Body of pancreas (tissue), 4 donors: ENCODE measurements at regions not wholly inside any gene's neighbourhood (a gene's known extent, or its start where the extent isn't known, plus 50 kb on each side); places are given as distances from the start of the nearest gene placed in this dataset.

ENCODE experiments used
- POLR2A ChIP-seq, 3 donors: fragments of 450-650 bp; IDR thresholded peaks; one replicate each; pipeline ENCODE4 v1.6.1; 2016; ENCODE audit warnings: antibody characterized with exemption in 3 of 3, mild to moderate bottlenecking in 2 of 3
- TF ChIP-seq, protein P1 (sequence below), 7 experiments: fragments of 450-650 bp in 4 of 7; fragments of 200-600 bp in 3 of 7; sonication (generic) in 3 of 7; IDR thresholded peaks; one replicate each; pipeline ENCODE4 v1.5.1; 2016 to 2019; ENCODE audit warnings: antibody characterized with exemption in 7 of 7

DNA sequence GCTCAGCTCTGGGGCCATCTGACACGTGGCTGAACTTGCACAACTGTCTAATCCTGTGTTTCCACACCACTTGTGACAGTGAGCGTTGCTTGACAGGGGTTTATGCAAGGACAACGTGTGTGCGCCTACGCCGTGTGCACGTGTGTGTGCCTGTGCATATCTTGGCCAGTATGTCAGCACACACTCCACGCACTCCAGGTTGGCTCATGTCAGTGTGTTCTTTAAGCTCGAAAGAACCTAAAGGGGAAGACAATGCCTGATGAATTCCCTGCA, 85.6 kb upstream of the SALL3 start:
- TF ChIP-seq, protein P1, sequence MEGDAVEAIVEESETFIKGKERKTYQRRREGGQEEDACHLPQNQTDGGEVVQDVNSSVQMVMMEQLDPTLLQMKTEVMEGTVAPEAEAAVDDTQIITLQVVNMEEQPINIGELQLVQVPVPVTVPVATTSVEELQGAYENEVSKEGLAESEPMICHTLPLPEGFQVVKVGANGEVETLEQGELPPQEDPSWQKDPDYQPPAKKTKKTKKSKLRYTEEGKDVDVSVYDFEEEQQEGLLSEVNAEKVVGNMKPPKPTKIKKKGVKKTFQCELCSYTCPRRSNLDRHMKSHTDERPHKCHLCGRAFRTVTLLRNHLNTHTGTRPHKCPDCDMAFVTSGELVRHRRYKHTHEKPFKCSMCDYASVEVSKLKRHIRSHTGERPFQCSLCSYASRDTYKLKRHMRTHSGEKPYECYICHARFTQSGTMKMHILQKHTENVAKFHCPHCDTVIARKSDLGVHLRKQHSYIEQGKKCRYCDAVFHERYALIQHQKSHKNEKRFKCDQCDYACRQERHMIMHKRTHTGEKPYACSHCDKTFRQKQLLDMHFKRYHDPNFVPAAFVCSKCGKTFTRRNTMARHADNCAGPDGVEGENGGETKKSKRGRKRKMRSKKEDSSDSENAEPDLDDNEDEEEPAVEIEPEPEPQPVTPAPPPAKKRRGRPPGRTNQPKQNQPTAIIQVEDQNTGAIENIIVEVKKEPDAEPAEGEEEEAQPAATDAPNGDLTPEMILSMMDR (IDR thresholded peaks at IDR 0.05), result no peak
- TF ChIP-seq POLR2A (IDR thresholded peaks at IDR 0.05), result no peak
